Small intestine (tissue), 7 donors: ENCODE measurements at regions not wholly inside any gene's neighbourhood (a gene's known extent, or its start where the extent isn't known, plus 50 kb on each side); places are given as distances from the start of the nearest gene placed in this dataset.

Source experiments
- DNase-seq, 2 donors: peaks; one replicate each; pipeline versions ENCODE4 v3.0.0 to v3.0.0-alpha.2; 2013
- FAIRE-seq: peaks from 2 replicates; lab custom pipeline; 2012; peaks lifted over from hg19 to GRCh38; lab: Jason Lieb, UNC
- H3K27ac ChIP-seq, 3 donors: one replicate each; pipeline ENCODE4 v1.5.1; 2013; ENCODE audit warnings: low read length in 2 of 3, mild to moderate bottlenecking in 2 of 3, control low read depth in 1 of 3, inconsistent platforms in 1 of 3, low read depth in 1 of 3, moderate library complexity in 1 of 3
- H3K27me3 ChIP-seq, 3 donors: one replicate each; pipeline ENCODE4 v1.6.1; 2013; ENCODE audit warnings: low read length in 3 of 3, inconsistent platforms in 1 of 3; ENCODE audit not compliant: control insufficient read depth in 3 of 3, insufficient read depth in 3 of 3
- H3K36me3 ChIP-seq, 3 donors: one replicate each; pipeline ENCODE4 v1.6.1; 2013; ENCODE audit warnings: low read length in 3 of 3, inconsistent platforms in 1 of 3, low read depth in 1 of 3, mild to moderate bottlenecking in 1 of 3, moderate library complexity in 1 of 3; ENCODE audit not compliant: control insufficient read depth in 3 of 3, insufficient read depth in 2 of 3
- H3K4me1 ChIP-seq, 3 donors: one replicate each; pipeline ENCODE4 v1.6.1; 2013; ENCODE audit warnings: low read length in 2 of 3, inconsistent platforms in 1 of 3, low read depth in 1 of 3, mild to moderate bottlenecking in 1 of 3, moderate library complexity in 1 of 3; ENCODE audit not compliant: control insufficient read depth in 3 of 3, insufficient read depth in 2 of 3
- H3K4me3 ChIP-seq, 3 donors: one replicate each; pipeline ENCODE4 v1.5.1; 2013; ENCODE audit warnings: low read length in 3 of 3, control low read depth in 1 of 3, inconsistent platforms in 1 of 3, low read depth in 1 of 3, mild to moderate bottlenecking in 1 of 3, moderate library complexity in 1 of 3
- H3K9me3 ChIP-seq, 2 donors: one replicate each; pipeline ENCODE4 v1.6.1; 2013; ENCODE audit warnings: low read depth in 1 of 2, low read length in 1 of 2; ENCODE audit not compliant: control insufficient read depth in 2 of 2, insufficient read depth in 1 of 2
- WGBS, 3 donors: extraction: QIAGEN DNeasy Blood & Tissue Kit; methylation state at CpG; one replicate each; pipeline ENCODE4 v1.1.7; 2013; 5-methylcytosine and 5-hydroxymethylcytosine counted together
- donor health status: healthy with polysubstance abuse.
- donor health status: control.
- donor health status: control.
- donor health status: Bipolar disorder and iron deficiency.
- donor health status: healthy.

DNA sequence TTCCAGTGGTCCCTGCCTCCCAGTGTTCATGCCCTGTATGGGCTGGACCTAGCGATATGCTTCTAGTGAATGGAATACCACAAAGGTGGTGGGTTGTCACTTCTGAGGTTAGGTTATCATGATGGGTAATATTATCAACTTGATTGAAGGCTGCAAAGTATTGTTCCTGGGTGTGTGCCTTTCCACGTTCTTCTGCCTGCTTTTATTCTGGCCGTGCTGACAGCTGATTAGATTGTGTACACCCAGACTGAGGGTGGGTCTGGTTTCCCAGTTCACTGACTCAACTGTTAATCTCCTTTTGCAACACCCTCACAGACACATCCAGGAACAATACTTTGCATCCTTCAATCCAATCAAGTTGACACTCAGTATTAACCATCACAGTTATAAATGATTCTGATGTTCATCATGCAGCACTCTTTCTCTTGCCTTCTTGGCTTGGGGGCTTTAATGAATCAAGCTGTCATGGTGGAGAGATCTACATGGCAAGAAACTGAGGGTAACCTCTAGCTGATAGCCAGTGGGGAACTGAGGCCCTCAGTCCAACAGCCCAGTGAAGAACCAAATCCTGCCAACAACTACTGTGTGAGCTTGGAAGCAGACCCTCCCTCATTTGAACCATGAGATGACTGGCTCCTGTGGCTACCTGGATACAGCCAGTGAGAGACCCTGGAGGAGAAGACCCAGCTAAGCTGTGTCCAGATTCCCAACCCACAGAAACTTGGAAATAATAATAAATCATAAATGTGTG lies 63.0 kb upstream of the CELF4 start:
- Histone ChIP-seq H3K27me3 (no peaks in the 10 kb centered on the region), H3K4me3 (no peak overlapping the region), H3K4me1 (no peaks in the 10 kb centered on the region), H3K36me3 (no peaks in the 10 kb centered on the region), H3K9me3 (no peaks in the 10 kb centered on the region), H3K27ac (no peak overlapping the region)
- DNase-seq (no peak), FAIRE-seq (no peak)
- WGBS, 3 donors: 52 to 77% (median 52%) methylated on average over 3 of the region's 3 CpGs

DNA sequence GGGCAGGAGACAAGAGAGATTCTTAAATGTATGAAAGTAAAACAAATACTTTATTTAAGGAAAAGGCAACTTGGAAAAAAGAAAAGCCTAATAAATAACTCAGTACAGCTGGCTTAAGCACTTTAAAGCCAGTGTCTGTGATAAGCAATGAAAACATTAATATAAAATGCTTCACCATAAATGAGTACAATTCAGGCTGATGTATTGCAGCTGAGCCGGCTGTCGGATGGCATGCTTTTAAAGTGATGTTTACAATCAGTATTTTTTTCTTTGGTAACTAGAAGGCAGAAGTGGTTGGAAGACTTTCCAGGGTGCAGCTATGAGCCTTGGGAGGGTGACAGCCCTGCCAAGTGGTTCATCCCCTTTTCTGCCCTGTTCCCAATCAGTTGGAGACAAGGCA lies 58.7 kb upstream of the CELF4 start:
- no peak for FAIRE-seq

GRCh38 chr18:37619964-37620363 lies 54.4 kb upstream of the CELF4 start:
- Histone ChIP-seq H3K9me3 (no peaks in the 10 kb centered on the region), H3K4me1 (no peaks in the 10 kb centered on the region), H3K36me3 (no peaks in the 10 kb centered on the region), H3K27ac (no peak overlapping the region), H3K4me3 (no peak overlapping the region), H3K27me3 (no peaks in the 10 kb centered on the region)
- 62 to 72% (median 66%) methylated on average over 4 of the region's 4 CpGs for WGBS, 3 donors
- DNase-seq (no peak), FAIRE-seq (no peak)

More for the DNA sequence above, 58.7 kb upstream of the CELF4 start:
- Histone ChIP-seq H3K27me3 (no peaks in the 10 kb centered on the region), H3K27ac (no peak overlapping the region), H3K4me1 (no peaks in the 10 kb centered on the region), H3K4me3 (no peak overlapping the region), H3K36me3 (no peaks in the 10 kb centered on the region), H3K9me3 (no peaks in the 10 kb centered on the region)
- no peak for DNase-seq
- WGBS, 3 donors: 61 to 72% (median 72%) methylated on average over 2 of the region's 2 CpGs

- Histone ChIP-seq H3K4me1 (no peaks in the 10 kb centered on the region), H3K36me3 (no peaks in the 10 kb centered on the region), H3K27ac (no peak overlapping the region), H3K27me3 (no peaks in the 10 kb centered on the region), H3K9me3 (no peaks in the 10 kb centered on the region), H3K4me3 (no peak overlapping the region)
- WGBS, 3 donors: 33 to 45% (median 42%) methylated on average over 2 of the region's 2 CpGs
- DNase-seq: no peak
- no peak for FAIRE-seq
Observed at GRCh38 chr18:37617623-37618022, 52.0 kb upstream of the CELF4 start.
